Heart right ventricle (tissue), 16 donors: ENCODE measurements at regions not wholly inside any gene's neighbourhood (a gene's known extent, or its start where the extent isn't known, plus 50 kb on each side); places are given as distances from the start of the nearest gene placed in this dataset.

Experiments used
- ATAC-seq, 8 donors: fragments of 200-7000 bp; cut with Tn5 transposase; one replicate each; pipeline ENCODE4 v1.9.1; 2020; ENCODE audit warnings: mild to moderate bottlenecking in 8 of 8, moderate library complexity in 8 of 8, moderate number of reproducible peaks in 1 of 8
- DNase-seq, 2 donors: peaks; one replicate each; pipeline ENCODE4 v3.0.0-alpha.2; 2020
- H3K27ac ChIP-seq, 10 donors: fragments of 200-600 bp; sonication (generic) in 2 of 10; one replicate each; pipeline versions ENCODE4 v1.5.0 to v1.8.0; 2020 to 2022; ENCODE audit warnings: mild to moderate bottlenecking in 3 of 10
- H3K27me3 ChIP-seq, 7 donors: fragments of 200-600 bp; one replicate each; pipeline ENCODE4 v1.8.0; 2021 to 2022; ENCODE audit warnings: mild to moderate bottlenecking in 2 of 7
- H3K36me3 ChIP-seq, 9 donors: fragments of 200-600 bp; sonication (generic) in 1 of 9; one replicate each; pipeline versions ENCODE4 v1.5.0 to v1.8.0; 2020 to 2022; ENCODE audit warnings: mild to moderate bottlenecking in 2 of 9
- H3K4me1 ChIP-seq, 9 donors: fragments of 200-600 bp; sonication (generic) in 1 of 9; one replicate each; pipeline versions ENCODE4 v1.5.0 to v1.8.0; 2020 to 2022; ENCODE audit warnings: mild to moderate bottlenecking in 4 of 9
- H3K4me3 ChIP-seq, 10 donors: fragments of 200-600 bp; sonication (generic) in 2 of 10; one replicate each; pipeline versions ENCODE4 v1.5.0 to v1.8.0; 2020 to 2022; ENCODE audit warnings: mild to moderate bottlenecking in 7 of 10, moderate library complexity in 2 of 10
- H3K9me3 ChIP-seq, 11 donors: fragments of 200-600 bp in 10 of 11; sonication (generic) in 2 of 11; one replicate each; pipeline versions ENCODE4 v1.5.0 to v1.8.0; 2013 to 2022; ENCODE audit warnings: mild to moderate bottlenecking in 2 of 11, control low read depth in 1 of 11, moderate library complexity in 1 of 11
- WGBS, 2 donors: extraction: QIAGEN DNeasy Blood & Tissue Kit; methylation state at CpG; one replicate each; pipeline ENCODE4 v1.1.7; 2013; ENCODE audit warnings: inconsistent platforms in 1 of 2; 5-methylcytosine and 5-hydroxymethylcytosine counted together
- intact Hi-C, 10 donors: fragments of 100-400 bp; cut with DNase I; formaldehyde crosslinking; loops; one replicate each; pipeline versions ENCODE4 v1.11.1 to v1.14.2; 2022
- TF ChIP-seq, protein P1 (sequence below), 9 donors: fragments of 200-600 bp; sonication (generic) in 2 of 9; IDR thresholded peaks; one replicate each; pipeline versions ENCODE4 v1.5.0 to v1.8.0; 2021 to 2022; ENCODE audit warnings: antibody characterized with exemption in 9 of 9, mild to moderate bottlenecking in 5 of 9, moderate library complexity in 1 of 9
- donor health status: Arrhythmogenic right ventricular cardiomyopathy.
- donor health status: ischemic (EF 13 %, LVEDD 7.1; RV severe dilation, severe dysfunction).
- donor health status: healthy with polysubstance abuse.
- donor health status: DM: no; HTN: yes; CAD: no.
- donor health status: DM: no; HTN: no; CAD: no.
- donor health status: ischemic (EF 25% LVEDD 6.9; RV normal size, moderate dysfunction).
- donor health status: ischemic (EF 25% LVEDD 5.7; RV mildly dilated, moderate dysfunction).
- donor health status: healthy.
- donor health status: DM: yes; HTN: yes; CAD: no.
- donor health status: Ischemic cardiomyopathy.
- donor health status: ischemic (EF 35%, LVEDD 5.7; RV mildly dilated, moderate dysfunction).
- donor health status: nonischemic (EF 11% LVEDD 7.7; RV severe dilation, severe dysfunction).
- donor health status: DM: yes; HTN: yes; CAD: no.
- donor health status: PGD.
- donor health status: ischemic (EF 29% LVEDD 5.4; RV normal size, mild dysfunction).
- donor health status: nonischemic (EF 23%, LVEDD 6.1; RV moderate dilation, normal function).

GRCh38 chr22:47659467-47660223 is 897.2 kb downstream of the TBC1D22A start:
- TF ChIP-seq, protein P1, sequence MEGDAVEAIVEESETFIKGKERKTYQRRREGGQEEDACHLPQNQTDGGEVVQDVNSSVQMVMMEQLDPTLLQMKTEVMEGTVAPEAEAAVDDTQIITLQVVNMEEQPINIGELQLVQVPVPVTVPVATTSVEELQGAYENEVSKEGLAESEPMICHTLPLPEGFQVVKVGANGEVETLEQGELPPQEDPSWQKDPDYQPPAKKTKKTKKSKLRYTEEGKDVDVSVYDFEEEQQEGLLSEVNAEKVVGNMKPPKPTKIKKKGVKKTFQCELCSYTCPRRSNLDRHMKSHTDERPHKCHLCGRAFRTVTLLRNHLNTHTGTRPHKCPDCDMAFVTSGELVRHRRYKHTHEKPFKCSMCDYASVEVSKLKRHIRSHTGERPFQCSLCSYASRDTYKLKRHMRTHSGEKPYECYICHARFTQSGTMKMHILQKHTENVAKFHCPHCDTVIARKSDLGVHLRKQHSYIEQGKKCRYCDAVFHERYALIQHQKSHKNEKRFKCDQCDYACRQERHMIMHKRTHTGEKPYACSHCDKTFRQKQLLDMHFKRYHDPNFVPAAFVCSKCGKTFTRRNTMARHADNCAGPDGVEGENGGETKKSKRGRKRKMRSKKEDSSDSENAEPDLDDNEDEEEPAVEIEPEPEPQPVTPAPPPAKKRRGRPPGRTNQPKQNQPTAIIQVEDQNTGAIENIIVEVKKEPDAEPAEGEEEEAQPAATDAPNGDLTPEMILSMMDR (IDR thresholded peaks at IDR 0.05): no peak
- ATAC-seq: no peak
- intact Hi-C loops: no loop called here

GRCh38 chr22:47658182-47658581 is 895.7 kb downstream of the TBC1D22A start:
- intact Hi-C loops: no loop called here
- DNase-seq (no peak), ATAC-seq (no peak)
- Histone ChIP-seq H3K9me3 (peaks cover 0 to 10% (median 0%) of the 10 kb centered on the region in 11 donors), H3K4me3 (no peak overlapping the region), H3K36me3 (no peaks in the 10 kb centered on the region), H3K27me3 (peaks cover 0 to 28% (median 0%) of the 10 kb centered on the region in 7 donors), H3K4me1 (no peaks in the 10 kb centered on the region), H3K27ac (no peak overlapping the region)
- TF ChIP-seq, protein P1 (IDR thresholded peaks at IDR 0.05): no peak
- 80 to 92% methylated on average over 5 of the region's 5 CpGs for WGBS, 2 donors

More at GRCh38 chr22:47659467-47660223, 897.2 kb downstream of the TBC1D22A start:
- WGBS, 2 donors: 27 to 38% methylated on average over 3 of the region's 3 CpGs
- H3K27ac ChIP-seq: no peak overlapping the region
- peaks cover 0 to 17% (median 0%) of the 10 kb centered on the region in 11 donors for H3K9me3 ChIP-seq
- H3K27me3 ChIP-seq: peaks cover 0 to 28% (median 0%) of the 10 kb centered on the region in 7 donors
- H3K36me3 ChIP-seq: no peaks in the 10 kb centered on the region
- no peaks in the 10 kb centered on the region for H3K4me1 ChIP-seq
- DNase-seq: no peak
- H3K4me3 ChIP-seq: no peak overlapping the region

- no peaks in the 10 kb centered on the region for H3K36me3 ChIP-seq
- H3K4me1 ChIP-seq: no peaks in the 10 kb centered on the region
- H3K27me3 ChIP-seq: peaks cover 0 to 28% (median 0%) of the 10 kb centered on the region in 7 donors
- intact Hi-C loops: no loop called here
- H3K4me3 ChIP-seq: no peak overlapping the region
- H3K27ac ChIP-seq: no peak overlapping the region
- peaks cover 0 to under 1% (median 0%) of the 10 kb centered on the region in 11 donors for H3K9me3 ChIP-seq
- ATAC-seq (no peak), DNase-seq (no peak)
- TF ChIP-seq, protein P1 (IDR thresholded peaks at IDR 0.05): no peak
- 68 to 75% methylated on average over 6 of the region's 6 CpGs for WGBS, 2 donors
Measured at GRCh38 chr22:47657224-47657623, 894.8 kb downstream of the TBC1D22A start.

GRCh38 chr22:47656806-47657205 is 894.4 kb downstream of the TBC1D22A start:
- no peaks in the 10 kb centered on the region for H3K9me3 ChIP-seq
- no peak for ATAC-seq

More at GRCh38 chr22:47656806-47657205, 894.4 kb downstream of the TBC1D22A start:
- Histone ChIP-seq H3K27ac (no peak overlapping the region), H3K4me1 (no peaks in the 10 kb centered on the region), H3K36me3 (no peaks in the 10 kb centered on the region), H3K4me3 (no peak overlapping the region), H3K27me3 (peaks cover 0 to 28% (median 0%) of the 10 kb centered on the region in 7 donors)
- 83 to 91% methylated on average over 8 of the region's 8 CpGs for WGBS, 2 donors
- DNase-seq: no peak
- intact Hi-C loops: no loop called here
- TF ChIP-seq, protein P1 (IDR thresholded peaks at IDR 0.05): no peak
